Right atrium auricular region (tissue), 2 donors: ENCODE measurements at regions not wholly inside any gene's neighbourhood (a gene's known extent, or its start where the extent isn't known, plus 50 kb on each side); places are given as distances from the start of the nearest gene placed in this dataset.

Source experiments
- DNase-seq: peaks from one replicate; pipeline ENCODE4 v3.0.0-alpha.2; 2019; ENCODE audit warnings: low spot score
- H3K27ac ChIP-seq, 2 donors: fragments of 200-600 bp; sonication (generic); 1 replicate in 1 of 2; 2 replicates in 1 of 2; pipeline ENCODE4 v1.5.1; 2016 to 2019
- H3K27me3 ChIP-seq, 2 donors: fragments of 200-600 bp; sonication (generic); one replicate each; pipeline versions ENCODE4 v1.5.1 to v1.6.0; 2017 to 2019
- H3K36me3 ChIP-seq: fragments of 200-600 bp; sonication (generic); one replicate; pipeline ENCODE4 v1.5.1; 2016
- H3K4me1 ChIP-seq, 2 donors: fragments of 200-600 bp; sonication (generic); one replicate each; pipeline versions ENCODE4 v1.5.1 to v1.6.0; 2017 to 2019
- H3K4me3 ChIP-seq, 2 donors: fragments of 200-600 bp; sonication (generic); 1 replicate in 1 of 2; 2 replicates in 1 of 2; pipeline ENCODE4 v1.5.1; 2017 to 2019; ENCODE audit warnings: mild to moderate bottlenecking in 1 of 2, moderate library complexity in 1 of 2
- H3K9me3 ChIP-seq, 2 donors: fragments of 200-600 bp; sonication (generic); one replicate each; pipeline ENCODE4 v1.5.1; 2019
- CTCF ChIP-seq, 2 donors: fragments of 200-600 bp; sonication (generic); IDR thresholded peaks; one replicate each; pipeline ENCODE4 v1.5.1; 2019; ENCODE audit warnings: antibody characterized with exemption in 2 of 2

GRCh38 chr13:70405266-70405665, 297.0 kb upstream of the KLHL1 start:
- no peak overlapping the region for H3K27ac ChIP-seq
- H3K4me1 ChIP-seq = no peaks in the 10 kb centered on the region
- no peak for TF ChIP-seq CTCF (IDR thresholded peaks at IDR 0.05)
- no peak overlapping the region for H3K4me3 ChIP-seq
- H3K36me3 ChIP-seq = no peaks in the 10 kb centered on the region
- DNase-seq = no peak
- H3K9me3 ChIP-seq = no peaks in the 10 kb centered on the region
- no peaks in the 10 kb centered on the region for H3K27me3 ChIP-seq

GRCh38 chr13:70394031-70394548, 285.8 kb upstream of the KLHL1 start:
- TF ChIP-seq CTCF (IDR thresholded peaks at IDR 0.05) = no peak
- Histone ChIP-seq H3K36me3 (no peaks in the 10 kb centered on the region), H3K4me1 (no peaks in the 10 kb centered on the region), H3K27ac (no peak overlapping the region), H3K9me3 (no peaks in the 10 kb centered on the region), H3K4me3 (no peak overlapping the region), H3K27me3 (no peaks in the 10 kb centered on the region)
- no peak for DNase-seq

- Histone ChIP-seq H3K27me3 (no peaks in the 10 kb centered on the region), H3K27ac (no peak overlapping the region), H3K4me1 (no peaks in the 10 kb centered on the region), H3K4me3 (no peak overlapping the region), H3K9me3 (no peaks in the 10 kb centered on the region), H3K36me3 (no peaks in the 10 kb centered on the region)
- DNase-seq = no peak
- TF ChIP-seq CTCF (IDR thresholded peaks at IDR 0.05) = no peak
Measured at GRCh38 chr13:70391678-70392077, 283.4 kb upstream of the KLHL1 start.

GRCh38 chr13:70390968-70391367, 282.7 kb upstream of the KLHL1 start:
- Histone ChIP-seq H3K27ac (no peak overlapping the region), H3K36me3 (no peaks in the 10 kb centered on the region), H3K9me3 (no peaks in the 10 kb centered on the region), H3K27me3 (no peaks in the 10 kb centered on the region), H3K4me1 (no peaks in the 10 kb centered on the region), H3K4me3 (no peak overlapping the region)
- DNase-seq = no peak
- no peak for TF ChIP-seq CTCF (IDR thresholded peaks at IDR 0.05)

- Histone ChIP-seq H3K27ac (no peak overlapping the region), H3K27me3 (no peaks in the 10 kb centered on the region), H3K4me1 (no peaks in the 10 kb centered on the region), H3K9me3 (no peaks in the 10 kb centered on the region), H3K4me3 (no peak overlapping the region), H3K36me3 (no peaks in the 10 kb centered on the region)
- no peak for TF ChIP-seq CTCF (IDR thresholded peaks at IDR 0.05)
- no peak for DNase-seq
Measured at GRCh38 chr13:70390064-70390463, 281.8 kb upstream of the KLHL1 start.

- no peak overlapping the region for H3K4me3 ChIP-seq
- no peaks in the 10 kb centered on the region for H3K36me3 ChIP-seq
- no peak for TF ChIP-seq CTCF (IDR thresholded peaks at IDR 0.05)
- H3K9me3 ChIP-seq = no peaks in the 10 kb centered on the region
- H3K4me1 ChIP-seq = no peaks in the 10 kb centered on the region
- DNase-seq = no peak
- H3K27ac ChIP-seq = no peak overlapping the region
- H3K27me3 ChIP-seq = no peaks in the 10 kb centered on the region
Measured at GRCh38 chr13:70388935-70389334, 280.7 kb upstream of the KLHL1 start.
